Tibial artery (tissue), 4 donors: ENCODE measurements at regions not wholly inside any gene's neighbourhood (a gene's known extent, or its start where the extent isn't known, plus 50 kb on each side); places are given as distances from the start of the nearest gene placed in this dataset.

Experiments
- DNase-seq, 2 donors: peaks; one replicate each; pipeline ENCODE4 v3.0.0-alpha.2; 2019
- H3K27ac ChIP-seq, 2 donors: fragments of 200-600 bp; sonication (generic) in 1 of 2; 1 replicate in 1 of 2; 2 replicates in 1 of 2; pipeline ENCODE4 v1.5.1; 2018 to 2019; ENCODE audit warnings: mild to moderate bottlenecking in 1 of 2
- H3K27me3 ChIP-seq, 2 donors: fragments of 200-600 bp; sonication (generic) in 1 of 2; one replicate each; pipeline versions ENCODE4 v1.5.1 to v1.6.0; 2016 to 2019
- H3K36me3 ChIP-seq, 3 donors: fragments of 200-600 bp; sonication (generic) in 2 of 3; one replicate each; pipeline ENCODE4 v1.5.1; 2016 to 2019; ENCODE audit warnings: mild to moderate bottlenecking in 2 of 3
- H3K4me1 ChIP-seq, 4 donors: fragments of 200-600 bp; sonication (generic) in 2 of 4; 1 replicate in 3 of 4; 2 replicates in 1 of 4; pipeline ENCODE4 v1.5.1; 2016 to 2019
- H3K4me3 ChIP-seq, 2 donors: fragments of 200-600 bp; sonication (generic) in 1 of 2; 1 replicate in 1 of 2; 2 replicates in 1 of 2; pipeline ENCODE4 v1.5.1; 2018 to 2019; ENCODE audit warnings: mild to moderate bottlenecking in 2 of 2
- H3K9me3 ChIP-seq, 3 donors: fragments of 200-600 bp; sonication (generic) in 1 of 3; one replicate each; pipeline ENCODE4 v1.5.1; 2016 to 2019
- CTCF ChIP-seq, 2 experiments: fragments of 200-600 bp in 1 of 2; fragments of 450-650 bp in 1 of 2; IDR thresholded peaks; one replicate each; pipeline ENCODE4 v1.5.1; 2017 to 2019; ENCODE audit warnings: antibody characterized with exemption in 2 of 2, mild to moderate bottlenecking in 1 of 2, moderate library complexity in 1 of 2
- intact Hi-C: fragments of 100-400 bp; cut with DNase I; formaldehyde crosslinking; loops from one replicate; pipeline ENCODE4 v1.15.0; 2023; ENCODE audit warnings: low total_unique reads

DNA sequence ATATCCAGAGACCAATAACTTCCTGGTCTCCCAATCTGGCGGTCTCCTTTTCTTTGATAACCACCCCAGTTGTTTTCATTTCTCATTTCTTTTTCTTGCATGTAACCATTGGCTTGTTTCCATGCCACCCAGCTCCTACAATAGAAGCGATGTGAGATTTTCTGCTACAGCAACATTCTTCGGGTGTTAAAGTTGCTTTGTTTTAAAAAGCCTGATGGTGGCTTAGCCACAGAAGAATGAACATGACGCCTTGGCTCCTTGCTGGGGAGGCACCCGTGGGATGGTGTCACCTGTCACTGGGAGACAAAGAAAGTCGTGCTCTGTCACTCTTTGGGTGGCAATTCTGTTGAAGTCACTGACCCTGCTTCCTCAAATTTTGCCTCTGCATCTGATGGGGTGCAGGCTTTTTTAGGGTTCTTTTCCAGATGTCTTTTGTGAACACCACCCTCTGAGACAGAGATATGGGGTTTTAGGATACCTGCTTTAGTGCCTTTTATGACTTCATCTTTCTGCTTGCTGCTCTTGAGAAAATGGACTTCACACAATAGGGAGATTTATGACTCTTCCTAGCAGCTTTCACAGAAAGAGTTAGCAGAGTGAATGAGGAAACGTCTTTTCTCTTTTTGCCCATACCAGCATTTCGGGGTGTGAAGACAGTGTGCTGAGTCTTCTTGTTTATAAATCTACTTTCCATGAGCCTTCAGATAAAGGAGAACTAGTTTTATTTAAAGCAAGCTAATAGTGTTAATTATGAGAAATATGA is 265.3 kb upstream of the TBX3 start:
- Histone ChIP-seq H3K9me3 (no peaks in the 10 kb centered on the region), H3K36me3 (no peaks in the 10 kb centered on the region), H3K27me3 (no peaks in the 10 kb centered on the region), H3K4me3 (no peak overlapping the region), H3K27ac (no peak overlapping the region), H3K4me1 (no peaks in the 10 kb centered on the region)
- intact Hi-C loops: no loop called here
- no peak for TF ChIP-seq CTCF (IDR thresholded peaks at IDR 0.05)
- no peak for DNase-seq

- Histone ChIP-seq H3K36me3 (no peaks in the 10 kb centered on the region), H3K4me3 (no peak overlapping the region), H3K4me1 (no peaks in the 10 kb centered on the region), H3K27me3 (no peaks in the 10 kb centered on the region), H3K9me3 (no peaks in the 10 kb centered on the region), H3K27ac (no peak overlapping the region)
- intact Hi-C loops: no loop called here
- no peak for TF ChIP-seq CTCF (IDR thresholded peaks at IDR 0.05)
- no peak for DNase-seq
Measured at GRCh38 chr12:114945351-114945750, 261.4 kb upstream of the TBX3 start.

DNA sequence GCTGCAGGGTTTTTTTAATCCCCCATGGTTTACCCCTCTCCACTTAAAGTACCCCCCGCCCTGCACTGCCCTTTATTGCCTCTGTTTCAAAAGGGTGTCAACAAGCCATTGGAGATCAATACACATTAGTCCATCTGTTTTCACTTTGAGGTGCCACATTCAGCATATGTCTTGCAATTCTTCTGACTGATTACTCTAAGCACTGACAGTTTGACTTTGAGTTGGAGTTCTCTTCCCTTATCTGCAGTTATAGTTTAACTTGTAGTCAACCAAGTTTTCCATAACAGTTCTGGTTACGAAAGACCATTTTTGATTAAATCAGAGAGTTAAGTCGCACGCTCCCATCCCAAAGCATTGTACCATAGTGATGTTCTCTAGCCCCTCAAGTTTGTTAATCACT is 260.8 kb upstream of the TBX3 start:
- TF ChIP-seq CTCF (IDR thresholded peaks at IDR 0.05): no peak
- Histone ChIP-seq H3K27me3 (no peaks in the 10 kb centered on the region), H3K27ac (no peak overlapping the region), H3K4me3 (no peak overlapping the region), H3K36me3 (no peaks in the 10 kb centered on the region), H3K4me1 (no peaks in the 10 kb centered on the region), H3K9me3 (no peaks in the 10 kb centered on the region)
- intact Hi-C loops: no loop called here
- DNase-seq: no peak

DNA sequence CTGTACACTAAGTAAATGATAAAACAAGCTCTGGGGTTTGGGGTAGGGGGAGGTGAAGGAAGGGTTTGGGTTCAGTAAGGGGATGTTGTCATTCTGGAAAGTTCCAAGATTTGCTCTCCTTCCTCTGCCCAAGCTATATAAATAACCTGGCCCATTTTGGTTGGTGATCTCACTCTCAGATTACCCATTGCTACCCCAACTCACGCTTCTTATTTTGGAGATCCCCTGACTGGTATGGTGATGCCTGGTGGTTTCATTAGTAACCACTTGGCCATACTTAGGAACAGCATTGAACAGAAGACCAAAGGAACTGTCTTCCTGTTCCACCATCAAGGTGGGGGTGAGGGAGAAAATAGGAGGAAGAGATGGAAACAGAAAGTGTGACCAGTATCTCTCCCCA is 259.6 kb upstream of the TBX3 start:
- intact Hi-C loops: no loop called here
- no peak for TF ChIP-seq CTCF (IDR thresholded peaks at IDR 0.05)
- Histone ChIP-seq H3K27me3 (no peaks in the 10 kb centered on the region), H3K27ac (no peak overlapping the region), H3K4me3 (no peak overlapping the region), H3K36me3 (no peaks in the 10 kb centered on the region), H3K9me3 (no peaks in the 10 kb centered on the region), H3K4me1 (no peaks in the 10 kb centered on the region)
- DNase-seq: no peak

DNA sequence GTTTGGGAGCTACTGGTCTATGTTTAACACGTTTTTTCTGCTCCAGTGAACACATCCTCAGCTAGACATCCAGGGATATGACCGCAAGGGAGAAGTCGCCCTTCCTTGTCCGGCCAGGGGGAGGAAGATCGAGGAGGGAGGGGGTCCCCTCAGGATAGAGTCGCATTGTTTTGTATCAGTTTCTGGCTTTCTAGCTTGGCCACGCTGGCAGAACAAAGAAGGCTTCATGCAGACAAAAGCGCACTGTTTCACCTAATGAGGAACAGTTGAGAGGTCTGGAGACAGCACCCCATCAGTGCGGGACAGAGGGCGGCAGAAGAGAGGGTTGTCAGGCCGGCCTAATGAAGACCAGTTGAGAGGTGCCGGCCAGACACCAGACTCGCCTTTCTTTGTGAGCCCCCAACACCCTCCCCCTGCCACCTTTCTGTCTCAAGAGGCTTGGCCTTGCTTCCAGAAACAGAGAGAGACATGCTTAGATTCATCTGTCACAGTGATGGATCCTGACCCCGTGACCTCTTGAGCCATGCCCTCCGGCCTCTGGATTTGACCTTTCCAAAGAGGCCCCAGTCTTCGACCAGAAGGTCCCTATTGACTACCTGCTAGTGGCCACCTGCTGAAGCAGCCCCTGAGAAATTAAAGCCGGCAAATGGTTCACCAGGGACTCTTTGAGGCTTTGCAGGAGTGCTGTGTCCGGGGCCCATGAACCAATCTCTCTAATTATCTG is 254.7 kb upstream of the TBX3 start:
- Histone ChIP-seq H3K36me3 (no peaks in the 10 kb centered on the region), H3K9me3 (no peaks in the 10 kb centered on the region), H3K27me3 (no peaks in the 10 kb centered on the region), H3K4me1 (no peaks in the 10 kb centered on the region), H3K4me3 (no peak overlapping the region), H3K27ac (no peak overlapping the region)
- DNase-seq: no peak
- TF ChIP-seq CTCF (IDR thresholded peaks at IDR 0.05): no peak
- intact Hi-C loops: no loop called here
